Hematopoietic multipotent progenitor cell treated with erythropoietin and hydrocortisone succinate and interleukin-3 and kit ligand, for 4 days (in vitro differentiated cells): ENCODE measurements at regions not wholly inside any gene's neighbourhood (a gene's known extent, or its start where the extent isn't known, plus 50 kb on each side); places are given as distances from the start of the nearest gene placed in this dataset.
"Not testable (repeated sequence)": the region's sequence is repeated elsewhere in the genome, so short reads cannot be mapped to it uniquely, and the experiment has no call there.

Source experiments
- DNase-seq: peaks from one replicate; pipeline ENCODE4 v3.0.0-alpha.2; 2015

DNA sequence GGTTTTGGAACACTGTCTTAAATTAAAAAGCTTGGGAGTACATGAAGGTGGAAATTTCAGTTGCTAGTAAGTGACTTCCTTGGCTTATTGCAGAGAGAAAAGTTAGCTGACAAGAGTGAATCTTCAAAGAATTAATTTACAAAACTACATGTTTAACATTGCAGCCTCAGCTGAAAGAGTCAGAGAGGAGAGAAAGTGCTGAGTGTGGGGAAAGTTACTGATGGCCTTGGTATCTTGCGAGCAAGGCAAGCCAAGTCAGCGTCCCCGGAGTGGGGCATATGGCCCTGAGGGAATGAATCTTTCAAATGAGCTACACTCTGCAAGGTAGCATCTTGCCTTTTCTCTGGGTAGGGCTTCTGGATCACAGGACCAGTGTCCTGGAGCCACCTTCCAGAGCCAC lies 131.3 kb downstream of the LPIN1 start:
- DNase-seq: no peak

DNA sequence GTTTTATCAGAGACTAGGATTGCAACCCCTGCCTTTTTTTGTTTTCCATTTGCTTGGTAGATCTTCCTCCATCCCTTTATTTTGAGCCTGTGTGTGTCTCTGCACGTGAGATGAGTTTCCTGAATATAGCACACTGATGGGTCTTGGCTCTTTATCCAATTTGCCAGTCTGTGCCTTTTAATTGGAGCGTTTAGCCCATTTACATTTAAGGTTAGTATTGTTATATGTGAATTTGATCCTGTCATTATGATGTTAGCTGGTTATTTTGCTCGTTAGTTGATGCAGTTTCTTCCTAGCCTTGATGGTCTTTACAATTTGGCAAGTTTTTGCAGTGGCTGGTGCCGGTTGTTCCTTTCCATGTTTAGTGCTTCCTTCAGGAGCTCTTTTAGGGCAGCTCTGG lies 138.8 kb downstream of the LPIN1 start:
- not testable (repeated sequence) for DNase-seq

DNA sequence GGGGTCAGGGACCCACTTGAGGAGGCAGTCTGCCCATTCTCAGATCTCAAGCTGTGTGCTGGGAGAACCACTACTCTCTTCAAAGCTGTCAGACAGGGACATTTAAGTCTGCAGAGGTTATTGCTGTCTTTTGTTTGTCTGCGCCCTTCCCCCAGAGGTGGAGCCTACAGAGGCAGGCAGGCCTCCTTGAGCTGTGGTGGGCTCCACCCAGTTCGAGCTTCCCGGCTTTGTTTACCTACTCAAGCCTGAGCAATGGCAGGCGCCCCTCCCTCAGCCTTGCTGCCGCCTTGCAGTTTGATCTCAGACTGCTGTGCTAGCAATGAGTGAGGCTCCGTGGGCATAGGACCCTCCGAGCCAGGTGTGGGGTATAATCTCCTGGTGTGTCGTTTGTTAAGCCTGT lies 140.5 kb downstream of the LPIN1 start:
- not testable (repeated sequence) for DNase-seq

DNA sequence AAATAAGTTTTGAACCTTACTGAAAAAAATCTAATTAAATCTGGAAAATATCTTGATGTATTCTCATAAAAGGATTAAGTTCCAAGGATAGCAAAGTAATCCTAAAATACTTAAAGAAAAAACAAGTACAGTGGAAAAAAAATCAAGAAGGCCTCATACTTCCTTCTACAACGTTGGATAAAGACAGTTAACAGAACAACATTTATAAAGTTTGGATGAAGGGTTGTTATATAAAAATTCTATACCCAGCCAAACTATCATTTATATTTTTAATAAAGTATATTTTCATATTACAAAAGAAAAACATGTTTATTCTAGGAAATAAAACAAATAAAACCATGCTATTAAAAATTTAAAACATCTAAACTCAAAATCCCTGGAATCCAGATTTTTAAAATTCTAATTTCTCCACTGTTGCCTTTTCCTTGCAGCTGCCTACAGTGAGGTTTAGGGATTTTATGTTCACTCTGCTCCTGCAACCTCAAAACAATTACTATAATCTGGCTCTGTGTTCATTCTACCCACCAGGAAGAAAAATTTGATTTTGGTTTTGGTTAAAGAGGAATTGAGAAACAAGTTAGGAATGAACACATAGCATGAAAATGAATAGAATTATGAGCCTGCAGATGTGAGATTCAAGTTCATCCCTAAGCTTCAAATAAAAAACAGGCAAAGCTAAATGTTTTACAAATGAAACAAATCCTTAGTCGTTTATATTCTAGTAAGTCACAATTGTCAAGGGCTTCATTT lies 142.8 kb downstream of the LPIN1 start:
- no peak for DNase-seq

DNA sequence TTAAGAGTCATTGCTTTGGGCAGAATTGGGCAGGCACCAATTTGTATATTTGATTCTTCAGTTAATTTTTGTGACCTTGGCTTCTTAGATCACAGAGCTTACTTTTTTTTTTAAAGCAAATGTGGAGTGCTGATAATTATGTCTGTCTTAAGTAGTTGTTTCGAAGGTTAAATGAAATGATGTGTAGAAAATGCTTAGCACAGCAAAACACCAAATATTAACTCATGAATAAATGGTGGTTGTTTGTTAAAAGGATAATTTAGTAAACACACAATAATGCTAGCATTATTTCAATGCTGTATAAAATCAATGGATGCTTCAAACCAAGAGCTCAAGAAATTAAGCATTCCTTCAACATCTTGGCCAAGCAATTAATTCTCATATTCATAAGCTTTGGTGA lies 143.4 kb downstream of the LPIN1 start:
- no peak for DNase-seq

DNA sequence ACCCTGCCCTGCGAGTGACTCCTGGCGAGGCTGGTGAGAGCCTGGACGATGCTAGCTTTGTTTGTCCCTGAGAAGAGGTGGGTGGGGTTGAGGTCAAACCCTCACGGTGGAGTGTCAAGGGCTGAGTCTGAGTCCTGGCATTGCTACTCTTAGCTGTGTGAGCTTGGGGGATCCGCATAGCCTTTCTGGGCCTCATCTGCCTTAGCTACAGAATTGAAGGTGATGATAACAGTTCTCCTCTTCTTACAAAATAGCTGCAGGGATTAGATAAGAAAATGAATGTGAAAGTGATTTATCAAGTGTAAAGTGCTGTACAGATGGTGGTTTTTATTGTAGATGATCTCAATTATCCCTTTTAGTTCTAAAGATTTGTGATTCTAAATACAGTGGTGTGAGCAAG lies 144.6 kb downstream of the LPIN1 start:
- DNase-seq: peak; percentile 53

DNA sequence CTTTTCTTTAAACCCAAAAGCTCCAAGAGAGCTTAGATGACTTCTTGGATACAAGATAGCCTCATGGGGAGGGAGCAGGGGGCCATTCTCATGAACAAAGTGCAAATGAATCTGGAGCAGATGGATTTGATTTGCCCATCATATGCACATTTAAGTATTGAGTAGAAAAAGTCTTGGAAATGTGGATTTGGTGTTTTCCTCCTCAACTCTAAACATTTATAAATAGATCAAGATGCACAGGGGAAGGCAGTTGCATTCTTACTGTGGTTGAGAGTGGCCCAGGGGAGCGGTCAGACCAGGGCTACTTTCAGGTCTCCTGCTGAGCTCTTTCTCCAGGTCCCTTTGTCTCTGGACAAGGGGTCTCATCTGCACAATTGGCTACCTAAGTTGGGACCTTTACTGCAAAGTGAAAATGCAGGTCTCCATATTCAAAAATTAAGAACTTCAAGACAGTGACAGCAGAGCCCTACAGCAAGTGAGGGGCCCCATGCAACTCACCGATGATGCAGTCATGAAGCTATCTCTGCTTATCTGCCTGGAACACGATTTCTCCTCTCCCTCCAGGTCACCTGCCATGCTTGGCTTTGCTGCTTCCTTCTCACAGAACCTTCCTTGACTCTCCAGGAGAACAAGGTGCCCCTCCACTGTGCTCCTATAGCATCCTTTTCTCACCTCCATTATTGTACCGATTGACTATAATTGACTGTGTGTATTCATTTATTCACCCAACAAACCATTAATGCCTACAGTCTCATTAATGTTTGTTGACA lies 145.4 kb downstream of the LPIN1 start:
- DNase-seq: no peak

DNA sequence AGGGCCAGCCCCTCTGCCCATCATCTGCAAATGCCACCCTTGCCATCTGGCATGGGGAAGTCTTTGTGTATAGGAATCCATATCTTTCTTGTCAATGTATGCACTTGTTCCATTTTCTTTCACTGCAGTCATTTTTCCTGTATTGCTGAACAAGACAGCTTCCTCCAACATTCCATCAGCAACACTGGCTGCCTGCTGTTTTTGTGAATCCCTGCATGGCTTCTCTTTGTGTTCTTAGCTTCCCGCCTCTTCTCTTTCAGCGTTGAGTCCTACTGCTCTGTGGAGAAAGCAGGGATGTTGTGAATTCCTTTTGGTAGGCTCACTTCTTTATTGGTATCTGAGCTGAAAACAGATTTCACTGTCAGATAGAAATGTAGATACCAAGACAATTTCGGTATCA lies 150.0 kb downstream of the LPIN1 start:
- no peak for DNase-seq

DNA sequence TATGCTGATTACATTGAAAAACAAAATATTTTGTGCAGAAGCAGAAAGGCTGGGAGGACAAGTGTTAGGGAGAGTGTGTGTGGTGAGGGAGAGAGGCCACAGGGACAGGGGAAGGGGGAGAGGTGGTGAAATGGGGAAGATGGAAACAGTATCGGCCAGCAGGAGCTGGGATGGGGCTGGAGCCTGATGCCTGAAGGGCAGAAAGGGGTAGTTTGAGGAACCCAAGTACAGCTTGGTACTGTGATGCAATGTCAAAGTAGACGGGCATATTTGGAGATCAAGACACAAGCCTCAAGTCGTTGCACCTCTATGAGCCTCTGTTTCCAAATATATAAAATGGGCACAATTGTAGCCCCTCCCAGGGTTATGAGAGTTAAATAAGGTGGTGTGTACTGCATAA lies 152.1 kb downstream of the LPIN1 start:
- no peak for DNase-seq

DNA sequence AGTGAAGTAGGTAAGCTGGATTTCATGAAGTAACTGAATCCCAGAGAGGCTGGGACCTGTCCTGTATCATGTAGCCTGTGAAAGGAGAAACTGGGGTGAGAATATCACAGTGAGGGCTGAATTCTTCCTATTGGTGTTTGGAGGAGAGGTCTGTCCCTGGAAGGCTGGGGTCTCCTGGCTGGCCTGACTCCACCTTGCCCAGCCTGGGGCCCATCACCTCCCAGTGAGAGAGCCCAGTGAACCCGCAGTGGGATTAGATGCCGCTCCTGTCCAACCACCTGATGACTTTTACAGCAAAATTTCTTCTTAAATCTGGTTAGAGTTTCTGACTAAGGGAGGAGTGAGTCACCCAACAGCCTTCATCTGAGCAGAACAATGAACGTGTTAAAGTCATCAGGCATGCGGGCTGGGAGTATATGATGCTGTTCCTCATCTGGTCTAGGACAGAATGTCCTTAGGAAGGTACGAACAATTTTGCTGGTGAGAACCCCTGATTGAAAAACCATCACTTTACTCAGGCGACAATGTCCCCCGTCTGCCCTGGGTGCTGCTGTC lies 152.9 kb downstream of the LPIN1 start:
- DNase-seq: no peak

DNA sequence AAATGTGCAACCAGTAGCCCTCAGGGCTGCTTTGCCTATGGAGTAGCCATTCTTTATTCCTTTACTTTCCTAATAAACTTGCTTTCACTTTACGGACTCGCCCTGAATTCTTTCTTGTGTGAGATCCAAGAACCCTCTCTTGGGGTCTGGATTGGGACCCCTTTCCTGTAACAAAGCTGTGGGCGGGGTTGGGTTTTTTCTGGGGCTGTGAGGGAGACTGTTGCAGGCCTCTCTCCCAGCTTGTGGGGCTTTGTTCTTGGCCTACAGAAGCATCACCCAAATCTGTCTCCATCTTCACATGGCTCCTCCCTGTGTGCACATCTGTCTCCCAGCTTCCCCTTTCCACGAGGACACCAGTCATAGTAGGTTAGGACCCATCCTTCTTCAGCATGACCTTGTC lies 154.5 kb downstream of the LPIN1 start:
- DNase-seq: peak; percentile 21

DNA sequence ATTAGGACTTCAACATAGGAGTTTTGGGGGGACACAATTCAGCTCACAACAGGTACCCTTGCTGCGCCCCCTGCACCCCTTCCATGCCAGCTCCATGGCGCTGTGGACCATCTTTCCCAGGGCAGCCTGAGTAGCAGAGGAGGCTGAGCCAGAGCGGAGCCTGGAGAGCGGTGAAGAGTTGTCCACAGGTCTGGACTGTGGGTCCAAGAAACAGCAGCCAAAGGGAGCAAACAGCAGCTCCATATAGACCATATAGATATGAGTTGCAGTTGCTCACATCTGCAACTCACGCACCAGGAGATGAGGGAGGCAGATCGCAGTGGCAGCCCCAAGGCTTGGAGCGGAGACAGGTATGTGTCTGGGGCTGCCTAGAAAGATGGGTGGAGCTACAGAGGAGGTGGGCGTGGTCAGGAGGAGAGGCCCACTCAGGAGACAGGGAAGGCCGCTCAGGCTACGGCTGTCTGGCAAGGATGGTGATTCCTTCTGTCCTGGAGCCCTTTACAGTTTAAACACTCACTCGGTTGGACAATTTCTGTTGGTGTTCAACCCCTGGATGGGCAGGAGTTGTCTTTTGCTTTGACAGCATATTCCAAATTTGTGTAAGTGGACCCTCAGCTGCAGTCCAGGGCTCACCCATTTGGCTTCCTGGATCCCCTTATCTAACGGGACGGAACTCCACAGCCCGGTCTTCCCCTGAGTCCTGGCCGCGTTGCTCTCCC lies 155.1 kb downstream of the LPIN1 start:
- no peak for DNase-seq

DNA sequence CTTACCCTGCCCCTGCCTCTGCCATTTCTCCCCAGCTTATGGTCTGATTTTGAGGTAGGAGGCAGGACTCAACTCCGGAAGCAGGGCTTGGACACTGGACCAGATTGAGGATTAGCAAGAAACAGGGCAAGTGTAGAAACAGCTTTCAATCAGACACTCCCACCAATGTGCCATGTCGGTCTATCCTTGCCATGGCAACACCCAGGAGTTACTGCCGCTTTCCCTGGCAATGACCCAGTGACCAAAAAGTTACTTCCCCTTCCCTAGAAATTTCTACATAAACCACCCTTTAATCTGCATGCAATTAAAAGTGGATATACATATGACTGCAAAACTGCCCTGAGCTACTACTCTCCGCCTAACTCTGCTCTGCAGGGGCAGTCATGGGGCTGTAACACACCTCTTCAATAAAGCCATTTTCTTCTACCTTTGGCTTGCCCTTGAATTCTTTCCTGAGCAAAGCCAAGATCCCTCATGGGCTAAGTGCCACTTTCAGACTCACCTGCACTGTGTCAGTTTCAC lies 156.7 kb downstream of the LPIN1 start:
- peak; percentile 68 for DNase-seq

DNA sequence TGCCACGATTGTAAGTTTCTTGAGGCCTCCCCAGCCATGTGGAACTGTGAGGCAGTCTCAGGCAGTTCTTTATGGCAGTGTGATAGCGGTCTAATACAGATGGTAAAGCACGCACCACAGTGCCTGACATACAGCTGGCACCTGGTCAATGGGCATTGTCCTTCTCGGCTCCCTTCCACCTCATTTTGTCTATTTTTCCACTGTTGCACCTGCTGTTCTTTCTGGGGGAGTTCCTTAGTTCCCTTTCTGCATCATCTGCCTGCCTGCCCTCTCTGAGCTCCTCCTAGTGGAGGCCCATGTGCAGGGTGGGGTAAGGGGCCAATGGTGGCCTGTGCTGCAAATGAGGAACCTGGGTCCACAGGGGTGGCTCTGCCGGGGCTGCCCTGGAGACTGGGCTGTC lies 157.6 kb downstream of the LPIN1 start:
- DNase-seq: peak; percentile 67

DNA sequence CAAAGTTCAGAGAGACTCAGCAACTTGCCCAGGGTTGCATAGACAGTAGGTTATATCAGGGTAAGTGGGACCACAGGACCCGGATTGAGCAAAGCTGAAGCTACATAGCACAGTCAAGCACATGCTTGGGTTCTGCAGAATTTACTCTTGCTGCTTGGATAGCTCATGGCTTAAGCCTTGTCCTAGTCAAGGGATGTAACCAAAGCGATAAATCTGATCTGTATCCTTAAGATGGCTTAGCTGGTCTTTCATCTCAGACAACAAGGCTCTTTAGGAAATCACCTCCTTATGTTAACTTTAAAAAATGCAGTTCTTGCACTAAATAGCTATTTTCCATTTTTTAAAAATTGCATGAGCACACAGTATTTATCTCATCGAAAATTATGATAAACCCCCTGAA lies 158.5 kb downstream of the LPIN1 start:
- no peak for DNase-seq

DNA sequence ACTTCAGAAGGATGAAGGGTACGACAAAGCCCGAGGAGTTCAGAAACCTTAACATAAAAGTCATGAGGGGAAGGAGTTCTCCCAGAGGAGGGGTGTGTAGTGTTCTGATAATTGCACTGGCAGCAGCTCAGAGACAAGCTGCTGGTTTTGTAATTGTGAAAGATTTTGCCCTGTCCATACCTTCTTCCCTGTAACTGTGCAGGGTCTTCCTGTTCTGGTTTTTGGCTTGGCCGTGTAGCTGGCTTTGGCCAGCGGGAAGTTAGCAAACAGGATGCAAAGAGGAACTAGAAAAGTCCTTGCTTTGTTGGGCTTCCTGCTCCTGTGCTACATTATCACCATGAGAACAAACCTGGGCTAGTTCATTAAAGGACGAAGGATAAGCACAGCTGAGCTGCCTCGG lies 160.8 kb downstream of the LPIN1 start:
- peak; percentile 54 for DNase-seq

DNA sequence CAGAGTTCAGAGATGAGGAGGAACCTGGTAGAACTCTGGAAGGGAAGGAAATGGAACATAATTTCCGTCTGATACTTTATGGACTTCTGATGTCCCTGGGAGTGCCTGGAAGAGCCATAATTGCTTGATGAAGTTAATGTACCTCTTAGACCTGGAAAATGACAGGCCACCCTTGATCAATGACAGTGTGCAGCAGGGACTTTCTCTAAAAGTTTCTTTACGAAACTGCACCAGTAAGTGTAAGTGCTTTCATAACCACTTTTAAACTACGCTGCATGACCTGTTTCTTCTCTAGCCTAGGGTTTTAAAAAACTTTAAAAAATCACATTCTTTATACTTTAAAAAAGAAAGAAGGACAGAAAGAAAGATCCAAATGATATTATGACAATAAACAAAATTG lies 164.5 kb downstream of the LPIN1 start:
- DNase-seq: no peak

DNA sequence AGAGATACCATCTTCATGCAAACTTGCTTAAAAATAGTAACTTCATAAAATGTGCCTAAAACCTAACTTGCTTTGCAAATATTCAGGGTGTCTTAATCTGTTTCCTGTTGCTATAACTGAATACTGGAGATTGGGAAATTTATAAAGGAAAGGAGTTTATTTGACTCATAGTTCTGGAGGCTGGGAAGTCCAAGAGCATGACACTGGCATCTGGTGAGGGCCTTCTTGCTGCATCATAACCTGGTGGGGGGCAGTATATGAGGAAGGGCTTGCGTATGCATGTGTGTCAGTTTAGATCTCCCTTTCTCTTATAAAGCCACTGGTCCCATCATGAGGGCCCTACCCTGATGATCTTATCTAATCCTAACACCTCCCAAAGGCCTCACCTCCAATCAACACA lies 166.5 kb downstream of the LPIN1 start:
- DNase-seq: no peak

DNA sequence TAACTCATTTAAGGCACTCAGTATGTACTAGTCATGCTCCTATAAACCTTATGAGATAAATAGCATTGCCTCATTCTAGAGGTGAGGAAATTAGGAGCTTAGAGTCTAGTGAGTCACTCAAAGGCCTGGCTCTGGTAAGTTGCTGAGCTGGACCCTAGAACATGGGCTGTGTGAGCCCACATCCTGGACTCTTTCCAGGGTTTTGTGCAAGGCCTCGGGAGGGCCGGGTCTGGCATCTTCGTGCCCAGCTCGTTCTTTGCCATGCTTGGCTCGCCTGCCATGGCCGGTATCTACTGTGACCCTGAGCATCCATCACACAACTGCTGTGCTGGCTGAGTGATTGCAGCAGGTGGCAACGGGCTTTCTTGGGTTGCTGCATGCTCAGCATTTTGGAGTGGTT lies 168.0 kb downstream of the LPIN1 start:
- DNase-seq: no peak

DNA sequence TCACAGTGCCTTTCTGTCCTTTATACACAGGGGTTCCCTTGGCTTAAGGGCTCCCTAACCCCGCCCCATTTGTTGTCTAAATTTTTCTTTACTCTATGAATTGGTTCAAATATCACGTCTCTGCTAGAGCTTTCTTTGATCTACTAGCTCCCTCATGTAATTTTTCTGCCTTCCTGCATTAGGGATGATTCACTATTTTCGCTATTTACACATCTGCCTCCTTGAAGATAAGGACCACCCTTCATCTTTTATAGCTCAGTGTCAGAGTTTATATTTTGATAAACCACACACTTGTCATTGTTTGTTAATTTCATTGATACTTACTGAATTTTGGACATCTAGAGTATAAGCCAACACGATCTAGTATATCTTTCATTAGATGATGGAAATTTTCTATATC lies 169.2 kb downstream of the LPIN1 start:
- DNase-seq: no peak

DNA sequence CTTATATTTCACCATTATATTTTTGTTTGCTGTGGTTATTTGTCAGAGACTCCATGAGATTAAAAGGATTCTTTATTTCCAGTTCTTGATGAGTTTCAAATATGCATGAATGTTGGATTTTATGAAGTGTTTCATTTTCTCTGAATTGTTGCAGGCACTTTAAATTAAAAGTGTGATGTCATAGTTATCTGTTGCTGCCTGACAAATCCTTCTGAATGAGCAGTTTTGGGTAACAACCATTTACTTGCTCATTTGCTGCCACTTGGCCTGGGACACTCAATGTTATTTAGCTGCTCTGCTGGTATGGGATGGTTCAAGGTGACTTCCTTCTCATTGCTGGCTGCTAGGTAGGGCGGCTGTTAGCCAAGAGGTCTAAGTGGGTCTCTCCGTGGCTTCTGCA lies 173.5 kb downstream of the LPIN1 start:
- DNase-seq: no peak

DNA sequence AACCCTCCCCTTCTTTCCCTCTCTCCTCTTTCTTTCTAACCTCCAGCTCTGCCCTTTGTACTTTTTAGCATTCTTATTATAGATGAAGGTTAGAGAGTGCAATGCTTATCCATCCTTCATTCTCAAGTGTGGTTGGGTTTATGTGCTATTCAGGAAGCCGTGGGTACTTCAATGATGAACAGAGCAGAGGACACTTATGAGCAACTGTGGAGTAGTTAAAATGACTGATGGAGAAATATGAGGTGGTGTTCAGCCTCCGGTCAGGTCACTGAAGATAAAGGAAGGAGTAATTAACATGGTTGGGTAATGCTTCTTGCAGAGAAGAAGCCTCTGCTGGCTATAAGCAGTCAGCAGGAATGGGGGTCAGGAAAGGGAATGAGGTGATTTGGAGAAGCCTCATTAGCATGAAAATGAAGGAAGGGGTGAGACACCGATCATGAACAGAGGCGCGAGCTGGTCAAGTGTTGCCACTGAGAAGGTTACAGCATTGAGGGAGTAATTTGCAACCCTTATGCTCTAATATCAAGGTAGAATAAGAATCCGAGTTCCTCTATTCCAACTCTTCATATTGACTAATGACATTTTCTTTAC lies 174.7 kb downstream of the LPIN1 start:
- no peak for DNase-seq

DNA sequence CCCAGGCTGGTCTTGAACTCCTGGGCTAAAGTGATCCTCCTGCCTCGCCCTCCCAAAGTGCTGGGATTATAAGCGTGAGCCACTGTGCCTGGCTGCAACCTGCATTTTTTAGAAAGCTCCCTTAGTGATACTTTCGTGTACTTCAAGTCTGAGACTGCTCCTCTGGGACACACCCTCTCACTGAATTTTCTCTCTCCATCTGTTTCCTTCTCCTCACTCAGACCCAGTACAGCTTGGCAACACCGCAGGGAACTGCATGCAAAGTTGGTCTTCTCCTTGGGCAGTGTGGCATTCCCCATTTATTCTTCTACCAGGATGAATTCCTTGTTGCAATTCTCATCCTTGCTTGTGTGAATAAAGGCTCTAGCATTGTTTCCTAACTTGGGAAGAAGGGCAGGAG lies 175.9 kb downstream of the LPIN1 start:
- no peak for DNase-seq
